GM21528 (cell line): ENCODE measurements at regions not wholly inside any gene's neighbourhood (a gene's known extent, or its start where the extent isn't known, plus 50 kb on each side); places are given as distances from the start of the nearest gene placed in this dataset.

Experiments
- ATAC-seq: cut with Tn5 transposase; IDR thresholded peaks from one replicate; pipeline ENCODE4 v1.9.1; 2021; ENCODE audit warnings: mild to moderate bottlenecking, moderate library complexity; ENCODE audit not compliant: unreplicated experiment, low FRiP score

DNA sequence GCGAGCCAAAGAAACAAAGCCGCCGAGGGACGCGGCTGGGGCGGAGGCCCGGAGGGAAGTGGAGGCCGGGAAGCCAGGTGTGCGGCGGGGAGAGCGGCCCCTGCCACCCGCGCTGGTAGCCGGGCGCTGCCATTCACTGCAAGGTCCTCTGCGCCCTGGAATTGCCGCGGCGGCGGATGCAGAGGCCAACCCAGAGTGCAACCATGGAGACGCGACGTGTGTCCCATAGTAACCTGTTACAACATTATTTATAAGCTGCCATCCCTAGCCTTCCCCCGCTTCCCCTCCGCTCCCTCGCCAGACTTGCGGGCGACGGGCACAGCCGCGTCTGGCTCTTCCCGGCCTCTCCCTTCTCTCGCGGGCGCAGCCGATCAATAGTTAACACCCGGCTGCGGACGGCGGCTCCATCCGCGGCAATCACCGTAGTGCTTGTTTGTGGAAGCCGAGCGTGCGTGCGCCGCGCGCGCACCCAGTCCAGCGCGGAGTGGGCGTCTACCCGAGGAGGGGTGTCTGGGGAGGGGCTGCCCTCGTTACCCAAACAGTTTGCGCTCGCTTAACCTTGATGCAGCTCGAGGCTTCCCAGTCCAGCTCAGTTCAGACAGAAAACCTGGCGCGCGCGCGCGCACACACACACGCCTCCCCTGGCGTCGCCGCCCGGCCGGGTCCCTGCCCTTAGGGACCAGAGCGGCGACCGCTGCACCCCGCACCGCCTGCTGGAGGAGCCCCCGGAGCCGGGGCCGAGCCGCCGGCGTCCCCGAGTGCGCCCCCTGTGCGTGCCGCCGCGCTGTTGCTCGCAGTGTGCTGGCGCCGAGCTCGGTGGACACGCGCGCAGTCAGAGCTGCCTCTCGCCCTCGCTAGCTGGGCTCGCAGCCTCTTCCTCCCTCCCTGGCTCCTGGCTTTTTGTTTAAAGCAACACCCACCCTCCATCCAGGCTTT is 165.4 kb upstream of the DPP6 start:
- ATAC-seq = no peak

DNA sequence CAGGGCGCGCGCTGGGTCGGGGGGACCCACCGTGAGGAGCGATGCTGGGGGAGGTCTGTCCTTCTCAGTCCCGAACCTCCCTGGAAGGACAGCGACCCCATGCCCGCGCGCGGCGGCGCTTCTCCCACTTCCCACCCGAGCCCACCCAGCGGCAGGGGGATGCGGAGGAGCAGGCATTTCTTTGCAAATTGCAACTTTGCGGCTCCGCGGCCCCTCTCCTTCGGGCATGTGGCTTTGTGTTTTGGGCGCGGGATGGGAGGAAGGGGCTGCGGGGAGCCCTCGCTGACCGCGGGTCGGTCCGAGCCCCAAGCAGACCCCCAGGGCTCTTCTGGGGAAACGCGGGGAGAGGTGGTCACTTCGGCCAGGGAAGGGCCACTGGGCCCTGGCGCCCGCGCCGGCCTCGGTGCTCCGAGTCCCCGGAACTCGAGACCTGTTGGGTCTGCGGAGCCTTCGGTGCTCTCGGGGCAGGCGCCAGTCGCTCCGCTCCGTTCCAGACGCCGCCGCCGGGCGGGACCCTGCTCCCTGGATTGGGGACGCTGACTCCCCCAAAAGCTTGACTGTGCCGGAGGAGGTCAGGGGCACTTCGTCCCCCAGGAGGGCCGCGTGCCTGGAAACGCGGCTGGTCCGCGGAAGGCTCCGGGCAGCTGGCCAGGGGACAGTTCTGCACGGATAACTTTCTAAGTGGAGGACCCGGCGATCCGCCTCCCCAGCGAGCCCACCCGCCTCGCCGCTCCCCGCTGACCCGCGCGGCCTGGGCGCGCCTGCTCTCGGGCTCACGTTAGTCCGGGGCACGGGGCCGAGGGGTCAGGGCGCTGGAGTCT is 164.2 kb upstream of the DPP6 start:
- ATAC-seq = no peak

DNA sequence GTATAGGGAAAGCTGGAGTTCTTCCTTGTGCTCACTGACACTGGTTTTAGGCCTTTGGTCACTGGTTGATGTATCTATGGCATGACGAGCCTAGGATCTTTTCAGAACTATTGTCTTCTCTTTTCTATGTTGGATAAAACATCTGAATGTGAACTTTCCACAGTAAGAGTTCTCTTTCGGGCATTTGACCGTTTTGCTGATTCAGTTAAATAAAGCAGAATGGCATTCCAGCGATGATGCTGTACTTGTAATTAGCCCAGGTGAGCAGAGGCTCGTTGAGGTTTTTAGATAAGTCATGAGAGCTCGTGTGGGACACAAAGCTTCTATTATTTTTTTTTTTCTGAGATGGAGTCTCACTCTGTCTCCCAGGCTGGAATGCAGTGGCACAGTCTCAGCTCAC is 160.2 kb upstream of the DPP6 start:
- no peak for ATAC-seq

DNA sequence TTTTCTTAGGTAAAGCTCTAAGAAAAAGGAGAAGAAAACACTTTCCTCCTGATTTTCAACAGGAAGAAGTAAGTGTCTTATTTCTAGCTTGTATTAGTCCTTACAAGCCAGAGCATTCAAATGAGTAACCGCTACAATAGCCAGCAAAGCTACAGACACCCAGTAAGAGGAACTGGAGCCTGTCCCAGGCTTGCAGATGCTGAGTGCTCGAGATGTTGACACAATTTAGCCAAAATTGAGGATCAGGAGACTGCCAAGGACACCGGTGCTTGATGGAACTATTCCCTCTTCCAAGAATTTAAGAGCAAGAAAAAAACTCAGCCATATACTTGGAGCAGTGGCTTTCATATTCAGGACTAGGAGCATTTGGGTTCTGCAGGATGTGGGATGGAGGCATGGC is 149.3 kb upstream of the DPP6 start:
- ATAC-seq = no peak

DNA sequence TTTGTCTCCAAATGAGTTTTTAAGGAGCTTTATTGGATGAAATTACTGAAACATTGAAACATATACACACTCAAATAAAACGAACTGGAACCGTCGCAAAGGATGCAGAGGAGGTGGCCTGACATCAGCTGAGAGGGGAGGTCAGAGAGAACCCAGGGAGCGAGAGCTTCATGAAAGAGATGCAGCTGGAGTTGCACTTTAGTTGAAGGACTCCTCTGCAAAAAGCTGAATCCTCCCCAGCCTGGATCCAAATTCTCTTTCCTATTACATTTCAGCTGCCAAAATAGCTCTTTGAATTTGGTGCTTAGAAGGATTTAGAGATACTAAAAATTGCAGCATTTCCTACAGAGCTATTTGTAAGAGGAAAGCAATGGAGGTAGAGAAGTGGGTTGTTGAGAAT is 140.0 kb upstream of the DPP6 start:
- ATAC-seq = no peak

DNA sequence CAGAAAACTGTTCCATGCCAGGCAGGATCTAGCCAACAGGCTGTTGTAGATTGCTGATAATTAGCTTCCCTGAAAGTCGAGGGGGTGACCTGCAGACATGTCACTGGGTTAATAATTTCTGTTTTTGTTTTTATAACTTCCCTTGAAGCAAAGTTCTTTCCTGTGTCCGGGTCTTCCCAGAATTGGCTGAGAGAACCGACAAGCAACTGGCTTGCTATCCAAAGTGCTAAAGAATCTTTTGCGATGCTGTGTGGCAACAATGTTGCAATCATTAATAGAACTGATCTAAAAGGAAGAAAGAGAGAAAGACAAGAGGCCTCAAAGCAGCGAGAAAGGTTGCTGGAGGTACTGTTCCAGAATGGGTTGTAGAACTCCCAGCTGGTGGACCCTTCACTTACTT is 132.1 kb upstream of the DPP6 start:
- no peak for ATAC-seq

DNA sequence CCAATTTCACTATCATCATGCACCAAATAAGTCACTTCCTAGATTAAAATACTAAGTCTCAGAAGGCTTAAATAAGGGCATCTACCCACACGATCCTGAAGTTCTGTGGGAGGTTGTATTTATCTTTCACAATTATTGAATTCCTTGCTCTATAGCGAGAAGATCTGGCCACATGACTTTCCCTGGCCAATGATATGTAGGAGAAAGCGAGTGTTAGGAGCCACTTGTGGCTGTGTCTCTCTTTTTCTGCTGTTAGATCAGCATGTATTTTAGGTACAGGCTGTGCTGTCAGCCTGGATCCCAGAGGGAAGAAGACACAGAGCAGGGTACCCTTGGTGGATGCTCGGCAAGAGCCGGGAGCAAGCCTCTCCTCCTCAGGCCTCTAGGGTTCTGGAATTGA is 131.3 kb upstream of the DPP6 start:
- ATAC-seq = no peak

DNA sequence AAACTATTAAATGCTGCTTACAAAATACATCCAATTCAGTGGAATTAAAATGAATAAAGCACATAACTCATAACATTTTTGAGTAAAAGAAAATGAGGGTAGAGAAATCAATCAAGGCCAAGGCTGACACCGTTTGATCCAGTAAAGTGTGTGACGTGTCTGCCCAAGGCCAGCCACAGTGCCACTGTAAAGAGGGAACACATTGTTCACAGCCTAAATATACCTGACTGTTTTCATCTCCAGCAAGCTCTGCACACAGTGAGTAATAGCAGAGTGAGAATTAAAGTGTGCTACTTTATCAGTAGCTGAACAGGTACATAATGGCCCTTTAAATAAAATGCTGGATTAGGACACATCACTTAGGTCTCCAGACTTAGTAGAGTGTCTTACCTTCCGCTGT is 130.8 kb upstream of the DPP6 start:
- no peak for ATAC-seq

DNA sequence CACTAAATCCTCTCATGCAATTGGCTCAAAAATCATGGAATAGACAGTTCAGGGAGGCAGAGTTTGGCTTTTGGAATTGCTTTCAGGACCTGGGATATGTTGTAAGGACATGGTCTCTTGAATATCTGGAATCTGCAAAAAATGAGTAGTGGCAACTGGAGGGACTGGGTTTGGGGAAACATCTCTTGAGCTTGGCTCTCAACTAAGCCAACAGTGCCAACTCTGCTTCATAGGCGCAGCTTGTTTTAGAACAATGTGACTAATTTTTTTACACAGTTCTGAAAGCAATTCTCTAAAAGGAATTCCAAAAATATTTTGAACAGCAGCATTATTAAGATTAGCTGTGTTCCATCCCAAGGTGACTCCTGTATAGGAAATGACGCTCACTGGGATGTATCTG is 121.5 kb upstream of the DPP6 start:
- no peak for ATAC-seq

DNA sequence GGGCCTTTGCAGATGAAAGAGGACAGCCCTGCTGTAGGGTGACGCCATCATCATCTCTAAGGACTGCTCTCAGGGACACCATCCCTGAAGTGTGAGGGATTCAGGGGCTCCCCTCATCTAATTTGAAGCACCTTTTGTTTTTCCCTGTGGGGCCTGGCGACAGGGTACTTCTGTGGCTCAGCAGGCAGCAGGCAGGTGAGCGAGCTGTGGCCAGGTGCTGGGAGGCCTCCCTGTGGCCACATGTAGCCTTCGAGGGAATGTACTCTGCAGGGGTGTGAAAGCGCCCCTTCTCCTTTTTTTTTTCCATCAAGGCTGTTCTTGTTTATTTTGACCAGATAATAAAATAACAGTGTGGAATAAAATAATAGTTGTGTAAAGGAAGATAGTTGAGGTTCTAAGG is 118.2 kb upstream of the DPP6 start:
- no peak for ATAC-seq

DNA sequence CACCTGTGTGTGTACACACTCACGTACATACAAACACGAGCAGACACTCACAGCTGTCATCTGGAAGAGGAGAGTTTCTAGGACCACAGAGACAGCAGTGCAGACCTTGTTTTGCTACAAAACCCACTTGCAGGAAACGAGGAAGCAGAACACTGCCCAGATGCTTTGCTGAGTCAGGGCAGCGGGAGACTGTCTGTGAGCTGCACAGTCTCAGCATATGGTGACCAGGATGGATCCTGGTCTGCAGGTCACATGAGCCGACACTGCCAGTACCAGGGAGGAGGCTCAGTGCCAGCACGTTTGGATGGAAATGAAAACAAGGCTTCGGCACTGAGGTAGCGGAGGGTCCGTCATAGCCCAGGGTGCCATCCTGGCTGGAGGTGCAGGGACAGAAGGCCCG is 117.6 kb upstream of the DPP6 start:
- no peak for ATAC-seq

DNA sequence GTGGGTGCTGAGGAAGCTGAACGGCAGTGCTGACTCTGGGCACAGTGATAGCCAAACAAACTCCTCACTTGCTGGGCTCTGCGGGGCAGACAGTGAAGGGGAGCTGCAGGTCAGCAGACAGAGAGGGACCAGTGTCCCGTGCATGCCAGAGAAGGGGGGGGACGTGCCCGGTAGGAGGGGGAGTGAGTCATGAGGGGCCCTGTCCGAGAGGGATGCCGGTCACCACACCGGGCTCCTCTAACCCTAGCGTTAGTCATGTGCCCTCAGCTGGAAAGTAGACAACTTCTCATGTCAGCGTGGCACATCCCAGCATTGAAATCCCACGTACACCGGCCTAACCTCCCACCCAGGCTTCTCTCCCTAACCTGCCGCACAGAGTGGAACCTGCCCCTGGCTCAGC is 117.1 kb upstream of the DPP6 start:
- no peak for ATAC-seq

DNA sequence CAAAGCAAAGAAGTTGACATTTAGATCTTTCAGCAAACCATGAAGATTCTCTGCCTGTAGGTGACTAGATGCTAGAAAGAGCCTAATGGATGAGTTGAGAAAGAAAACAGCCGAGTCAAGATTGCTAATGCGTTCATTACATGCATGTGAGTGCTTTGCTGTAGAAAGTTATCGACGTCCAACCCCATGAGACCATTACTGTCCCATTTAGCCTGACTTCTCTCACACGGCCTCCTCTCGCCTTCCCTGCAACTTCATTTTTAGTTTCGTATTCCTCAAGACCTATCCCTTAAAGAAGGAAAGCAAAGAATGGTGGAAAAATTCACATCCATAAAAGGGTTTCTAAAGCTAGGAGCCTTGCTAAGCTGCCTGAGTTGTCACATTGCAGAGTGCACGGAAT is 113.7 kb upstream of the DPP6 start:
- no peak for ATAC-seq

DNA sequence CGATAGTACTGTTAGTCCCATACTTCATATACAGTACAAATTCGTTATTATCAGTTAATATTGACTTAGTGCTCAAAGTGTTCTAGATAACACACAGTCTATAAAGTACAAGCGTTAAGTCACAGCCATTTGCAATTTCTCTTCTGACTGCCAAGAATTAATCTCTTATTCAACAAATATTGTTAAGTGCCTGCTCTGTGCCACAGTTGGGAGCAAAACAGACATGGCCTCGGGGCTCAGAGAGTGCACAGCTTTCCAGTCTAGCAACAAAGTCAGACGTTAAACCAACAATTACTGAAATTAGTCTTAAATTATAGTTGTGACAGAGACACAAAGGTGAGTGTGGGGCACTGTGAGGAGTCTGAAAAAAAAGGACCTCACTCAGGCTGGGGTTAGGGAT is 113.0 kb upstream of the DPP6 start:
- ATAC-seq = no peak

DNA sequence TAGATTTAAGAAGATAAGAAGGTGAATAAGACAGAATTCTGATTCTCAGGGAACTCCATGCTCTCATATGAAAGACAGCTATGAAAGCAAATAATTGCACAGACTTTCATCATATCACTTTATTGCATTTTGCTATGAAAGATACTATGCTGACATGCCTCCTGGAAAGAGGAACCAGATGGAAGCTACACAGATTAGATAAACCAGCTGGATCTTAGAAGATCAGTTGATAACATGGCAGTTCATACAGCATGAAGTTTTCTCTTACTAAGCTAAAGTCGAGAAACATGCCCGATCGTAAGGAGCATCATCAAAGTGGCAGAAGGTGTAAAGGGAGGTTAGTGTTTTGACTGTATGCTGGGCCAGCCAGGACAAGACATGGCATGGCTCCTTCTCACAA is 112.5 kb upstream of the DPP6 start:
- no peak for ATAC-seq

DNA sequence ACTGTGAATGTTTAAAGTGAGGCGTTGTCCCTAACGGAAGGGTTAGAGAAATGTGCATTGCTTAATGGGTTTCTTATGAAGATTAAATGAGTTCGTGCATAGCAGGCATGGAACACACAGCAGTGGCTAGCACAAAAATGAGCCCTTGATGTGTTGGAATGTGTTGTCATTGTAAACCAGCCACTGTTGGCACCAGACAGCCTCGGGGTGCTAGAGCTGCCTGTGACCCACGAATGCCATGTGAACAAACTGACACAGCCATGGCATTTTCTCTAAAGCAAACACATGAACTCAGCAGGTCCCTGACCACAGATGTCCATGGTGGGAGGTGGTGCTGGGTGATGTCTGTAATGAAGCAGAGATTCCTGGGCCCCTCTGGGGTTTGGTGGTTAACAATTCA is 111.1 kb upstream of the DPP6 start:
- no peak for ATAC-seq

DNA sequence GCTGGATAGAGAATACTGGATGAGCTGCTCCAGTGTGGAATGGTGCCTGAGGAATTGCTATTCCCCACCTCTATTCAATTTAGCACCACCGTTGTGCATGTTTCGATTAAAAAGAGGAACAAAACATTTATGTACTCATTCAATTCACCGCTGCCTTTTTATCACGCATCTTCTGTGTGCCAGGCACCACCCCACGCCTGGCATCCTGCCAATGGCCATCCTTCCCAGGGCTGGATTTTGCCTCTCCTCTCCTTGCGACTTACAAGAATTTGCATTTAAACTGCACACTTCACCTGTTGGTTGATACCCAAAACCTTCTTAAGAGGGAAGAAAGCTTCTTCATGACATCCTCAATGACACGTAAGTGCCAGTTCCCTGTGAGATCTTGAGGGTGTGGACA is 110.2 kb upstream of the DPP6 start:
- no peak for ATAC-seq

DNA sequence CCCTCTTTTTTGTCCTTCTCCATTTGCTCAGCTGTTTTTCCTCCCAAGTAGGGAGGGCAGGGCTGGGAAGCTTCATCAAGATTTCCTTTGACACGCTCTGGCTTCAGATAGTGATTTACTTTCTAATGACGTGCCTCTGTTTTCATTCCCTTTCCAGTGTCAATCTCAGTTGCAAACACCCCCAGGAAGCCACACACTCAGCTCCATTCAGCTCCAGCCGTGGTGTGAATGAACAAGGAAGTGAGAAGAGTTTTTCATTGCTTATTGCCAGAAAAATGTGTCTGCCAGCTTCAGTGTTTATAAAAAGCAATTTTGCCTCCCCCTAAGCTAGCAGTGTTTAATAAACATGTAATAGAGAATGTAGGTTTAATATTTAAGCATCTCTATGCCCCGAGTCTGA is 108.7 kb upstream of the DPP6 start:
- no peak for ATAC-seq

DNA sequence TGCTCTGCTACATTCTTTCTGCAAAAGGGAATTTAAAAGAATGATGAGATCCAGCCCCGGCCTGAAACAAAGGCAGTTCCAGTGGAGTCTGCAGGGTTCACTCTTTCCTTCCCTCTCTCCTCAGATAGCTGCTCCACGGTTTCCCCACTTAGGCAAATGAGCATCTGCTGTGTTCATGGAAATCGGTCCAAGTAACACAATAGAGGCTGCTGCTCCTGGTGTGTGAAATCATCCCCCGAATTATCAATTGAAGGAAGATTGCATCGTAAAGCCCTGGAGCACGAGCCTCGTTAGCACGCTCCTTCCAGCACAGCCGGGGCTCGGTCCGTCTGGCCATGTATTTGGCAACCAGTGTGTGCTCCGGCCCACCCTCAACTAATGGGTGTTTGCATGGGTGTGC is 108.3 kb upstream of the DPP6 start:
- ATAC-seq = no peak

DNA sequence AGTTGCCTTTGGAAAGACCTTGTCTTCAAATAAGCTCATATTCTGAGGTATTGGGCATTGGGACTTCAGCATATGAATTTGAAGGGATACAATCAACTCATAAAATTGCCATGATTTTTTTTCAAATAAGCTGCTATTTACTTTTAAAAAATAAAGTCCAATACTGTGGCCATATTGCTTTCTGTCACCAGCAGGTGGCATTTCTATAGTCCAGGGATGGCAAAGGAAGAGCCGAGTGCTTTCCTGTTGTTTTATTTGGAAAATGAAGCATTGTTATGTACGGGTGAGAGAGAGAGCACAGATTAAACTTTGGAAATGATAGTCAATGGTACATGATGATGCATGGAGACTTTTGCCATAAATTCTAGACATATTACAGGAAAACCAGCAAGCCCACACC is 104.1 kb upstream of the DPP6 start:
- no peak for ATAC-seq

DNA sequence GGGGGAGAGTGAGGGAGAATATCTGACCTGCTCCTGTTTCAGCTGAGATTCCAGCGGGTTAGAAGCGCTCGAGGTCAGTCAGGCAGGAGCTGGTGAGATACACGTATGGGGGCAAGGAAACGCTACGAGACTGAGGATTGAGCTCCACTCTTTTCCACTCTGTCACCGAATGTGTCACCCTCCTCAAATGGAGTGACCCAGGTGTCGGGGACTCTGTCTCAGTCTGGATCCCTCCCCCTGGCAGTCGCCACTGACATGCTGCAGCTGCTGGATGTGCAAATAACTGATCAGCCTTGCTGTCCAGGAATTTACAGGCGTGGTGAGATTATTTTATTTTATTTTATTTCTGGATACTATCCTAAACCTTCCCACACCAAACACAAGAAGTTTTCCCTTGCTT is 100.9 kb upstream of the DPP6 start:
- no peak for ATAC-seq

DNA sequence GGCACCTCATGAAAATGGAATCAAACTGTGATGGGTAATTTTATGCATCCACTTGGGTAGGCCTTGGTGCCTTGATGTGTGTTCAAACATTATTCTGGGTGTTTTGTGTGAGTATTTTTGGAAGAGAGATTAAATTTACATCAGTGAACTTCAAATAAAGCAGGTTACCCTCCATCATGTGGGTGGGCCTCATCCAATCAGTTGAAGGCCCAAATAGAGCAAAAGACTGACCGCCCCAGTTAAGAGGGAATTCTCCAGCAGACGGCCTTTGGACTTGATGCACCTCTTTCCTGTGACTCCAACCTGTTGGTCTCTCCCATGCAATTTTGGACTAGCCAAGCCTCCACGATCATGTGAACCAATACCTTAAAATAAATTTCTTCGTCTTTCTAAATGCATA is 97.7 kb upstream of the DPP6 start:
- ATAC-seq = no peak
